ENCODE measurements at regions not wholly inside any gene's neighbourhood (a gene's known extent, or its start where the extent isn't known, plus 50 kb on each side); places are given as distances from the start of the nearest gene placed in this dataset.

DNA sequence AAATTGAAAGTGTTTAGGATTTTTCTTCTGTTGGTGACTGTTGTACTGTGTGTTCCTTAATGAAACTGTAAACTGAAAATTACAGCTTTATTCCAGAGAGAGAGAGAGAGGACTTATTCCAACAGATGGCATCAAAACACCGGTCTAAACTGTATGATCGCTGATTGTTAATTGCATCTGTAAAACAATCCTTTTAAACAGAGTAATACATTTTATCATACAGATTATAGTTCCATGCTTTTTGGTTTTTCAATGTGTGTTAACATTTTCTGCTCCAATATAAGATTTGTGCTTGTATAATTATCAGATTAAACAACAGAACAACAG lies 289.7 kb upstream of the DNAJC19 start:
- TF ChIP-seq POLR2AphosphoS5 (IDR thresholded peaks at IDR 0.05) (no peak), POLR2A (IDR thresholded peaks at IDR 0.05) (no peak)
- TF ChIP-seq, protein P1, sequence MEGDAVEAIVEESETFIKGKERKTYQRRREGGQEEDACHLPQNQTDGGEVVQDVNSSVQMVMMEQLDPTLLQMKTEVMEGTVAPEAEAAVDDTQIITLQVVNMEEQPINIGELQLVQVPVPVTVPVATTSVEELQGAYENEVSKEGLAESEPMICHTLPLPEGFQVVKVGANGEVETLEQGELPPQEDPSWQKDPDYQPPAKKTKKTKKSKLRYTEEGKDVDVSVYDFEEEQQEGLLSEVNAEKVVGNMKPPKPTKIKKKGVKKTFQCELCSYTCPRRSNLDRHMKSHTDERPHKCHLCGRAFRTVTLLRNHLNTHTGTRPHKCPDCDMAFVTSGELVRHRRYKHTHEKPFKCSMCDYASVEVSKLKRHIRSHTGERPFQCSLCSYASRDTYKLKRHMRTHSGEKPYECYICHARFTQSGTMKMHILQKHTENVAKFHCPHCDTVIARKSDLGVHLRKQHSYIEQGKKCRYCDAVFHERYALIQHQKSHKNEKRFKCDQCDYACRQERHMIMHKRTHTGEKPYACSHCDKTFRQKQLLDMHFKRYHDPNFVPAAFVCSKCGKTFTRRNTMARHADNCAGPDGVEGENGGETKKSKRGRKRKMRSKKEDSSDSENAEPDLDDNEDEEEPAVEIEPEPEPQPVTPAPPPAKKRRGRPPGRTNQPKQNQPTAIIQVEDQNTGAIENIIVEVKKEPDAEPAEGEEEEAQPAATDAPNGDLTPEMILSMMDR (IDR thresholded peaks at IDR 0.05), result no peak
- intact Hi-C loops (cut with DNase I; ENCODE audit: low total_unique reads), result no loop called here
- no peaks in the 10 kb centered on the region for H3K9me3 ChIP-seq
- no peak for DNase-seq (ENCODE audit: low spot score in 2 of 2)
- no peaks in the 10 kb centered on the region for H3K36me3 ChIP-seq
- H3K27ac ChIP-seq, result no peak overlapping the region
- H3K4me3 ChIP-seq, result no peak overlapping the region
- H3K27me3 ChIP-seq, result no peaks in the 10 kb centered on the region
- H3K4me1 ChIP-seq, result no peaks in the 10 kb centered on the region

GRCh38 chr3:181278468-181279238 lies 289.1 kb upstream of the DNAJC19 start:
- Histone ChIP-seq H3K27ac (no peak overlapping the region), H3K36me3 (no peaks in the 10 kb centered on the region), H3K4me1 (no peaks in the 10 kb centered on the region), H3K4me3 (no peak overlapping the region), H3K27me3 (no peaks in the 10 kb centered on the region), H3K9me3 (no peaks in the 10 kb centered on the region)
- DNase-seq (ENCODE audit: low spot score in 2 of 2), result no peak
- intact Hi-C loops (cut with DNase I; ENCODE audit: low total_unique reads), result no loop called here
- TF ChIP-seq, protein P1 (IDR thresholded peaks at IDR 0.05), result no peak
- no peak for TF ChIP-seq POLR2A (IDR thresholded peaks at IDR 0.05)
- no peak for TF ChIP-seq POLR2AphosphoS5 (IDR thresholded peaks at IDR 0.05)

DNA sequence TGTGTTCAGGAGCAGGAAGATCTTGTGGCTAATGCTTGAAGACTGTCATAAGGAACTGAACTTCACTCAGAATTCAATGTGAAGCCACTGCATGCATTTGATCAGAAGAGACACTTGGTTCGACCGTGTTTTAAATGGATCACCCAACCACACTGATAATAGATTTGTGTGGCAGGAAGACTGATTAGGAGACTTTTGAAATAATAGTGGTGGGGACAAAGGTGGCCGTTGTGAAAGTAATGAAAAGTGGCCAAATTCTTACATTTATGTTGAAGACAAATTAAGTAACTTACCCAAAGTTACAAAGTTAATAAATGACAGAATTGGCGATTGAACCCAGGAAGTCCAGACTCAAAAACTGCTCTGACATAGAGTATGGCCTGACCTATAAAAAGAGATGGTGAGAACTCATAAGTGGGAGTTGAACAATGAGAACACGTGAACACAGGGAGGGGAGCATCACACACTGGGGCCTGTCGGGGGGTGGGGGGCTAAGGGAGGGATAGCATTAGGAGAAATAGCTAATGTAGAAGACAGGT lies 286.9 kb upstream of the DNAJC19 start:
- no peak for DNase-seq (ENCODE audit: low spot score in 2 of 2)
- Histone ChIP-seq H3K4me3 (no peak overlapping the region), H3K4me1 (no peaks in the 10 kb centered on the region), H3K27ac (no peak overlapping the region), H3K27me3 (no peaks in the 10 kb centered on the region), H3K36me3 (no peaks in the 10 kb centered on the region), H3K9me3 (no peaks in the 10 kb centered on the region)
- TF ChIP-seq, protein P1 (IDR thresholded peaks at IDR 0.05), result no peak
- TF ChIP-seq POLR2AphosphoS5 (IDR thresholded peaks at IDR 0.05), result no peak
- TF ChIP-seq POLR2A (IDR thresholded peaks at IDR 0.05), result no peak
- intact Hi-C loops (cut with DNase I; ENCODE audit: low total_unique reads), result no loop called here

DNA sequence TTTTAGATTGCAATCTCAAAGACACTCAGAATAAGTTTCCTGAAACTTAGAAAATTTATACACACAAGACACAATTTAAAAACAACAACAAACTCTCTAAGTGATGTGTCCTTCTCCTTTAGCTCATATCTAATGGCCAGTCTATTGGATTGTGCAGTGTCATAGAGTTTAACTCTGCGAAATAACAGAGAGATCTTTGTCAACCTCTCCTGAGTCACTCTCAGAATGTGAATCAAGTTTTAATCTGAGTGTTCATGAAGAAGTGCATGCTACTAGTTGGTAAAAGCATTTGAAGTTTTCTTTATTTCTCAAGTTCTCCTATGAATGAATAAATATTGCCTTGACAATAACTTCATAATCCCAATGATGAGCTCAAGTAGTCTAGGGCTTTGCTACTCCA lies 284.5 kb upstream of the DNAJC19 start:
- no peak overlapping the region for H3K27ac ChIP-seq
- no peaks in the 10 kb centered on the region for H3K4me1 ChIP-seq
- intact Hi-C loops (cut with DNase I; ENCODE audit: low total_unique reads), result no loop called here
- DNase-seq (ENCODE audit: low spot score in 2 of 2), result no peak
- no peaks in the 10 kb centered on the region for H3K9me3 ChIP-seq
- no peak overlapping the region for H3K4me3 ChIP-seq
- no peaks in the 10 kb centered on the region for H3K27me3 ChIP-seq
- TF ChIP-seq, protein P1 (IDR thresholded peaks at IDR 0.05), result no peak
- TF ChIP-seq POLR2A (IDR thresholded peaks at IDR 0.05) (no peak), POLR2AphosphoS5 (IDR thresholded peaks at IDR 0.05) (no peak)
- H3K36me3 ChIP-seq, result no peaks in the 10 kb centered on the region

- Histone ChIP-seq H3K9me3 (no peaks in the 10 kb centered on the region), H3K27ac (no peak overlapping the region), H3K36me3 (no peaks in the 10 kb centered on the region), H3K4me1 (no peaks in the 10 kb centered on the region), H3K4me3 (no peak overlapping the region), H3K27me3 (no peaks in the 10 kb centered on the region)
- DNase-seq (ENCODE audit: low spot score in 2 of 2), result no peak
- intact Hi-C loops (cut with DNase I; ENCODE audit: low total_unique reads), result no loop called here
- TF ChIP-seq, protein P1 (IDR thresholded peaks at IDR 0.05), result no peak
- TF ChIP-seq POLR2A (IDR thresholded peaks at IDR 0.05), result no peak
- no peak for TF ChIP-seq POLR2AphosphoS5 (IDR thresholded peaks at IDR 0.05)
Observed at GRCh38 chr3:181267312-181267711, 277.8 kb upstream of the DNAJC19 start.
